HUES64 (cell line): ENCODE measurements at regions not wholly inside any gene's neighbourhood (a gene's known extent, or its start where the extent isn't known, plus 50 kb on each side); places are given as distances from the start of the nearest gene placed in this dataset.

ENCODE experiments used
- H3K27ac ChIP-seq: 2 replicates; pipeline ENCODE4 v1.7.0; 2013; ENCODE audit warnings: low read depth, low read length, inconsistent platforms
- H3K27me3 ChIP-seq: 2 replicates; pipeline ENCODE4 v1.6.1; 2013; ENCODE audit warnings: mild to moderate bottlenecking, low read length; ENCODE audit not compliant: insufficient read depth
- H3K36me3 ChIP-seq: 2 replicates; pipeline ENCODE4 v1.6.1; 2013; ENCODE audit warnings: mild to moderate bottlenecking, low read length; ENCODE audit not compliant: insufficient read depth
- H3K4me1 ChIP-seq: 2 replicates; pipeline ENCODE4 v1.6.1; 2013; ENCODE audit warnings: mild to moderate bottlenecking, low read length, moderate library complexity; ENCODE audit not compliant: insufficient read depth
- H3K4me3 ChIP-seq: 2 replicates; pipeline ENCODE4 v1.5.1; 2013; ENCODE audit warnings: mild to moderate bottlenecking, low read length, moderate library complexity
- H3K9ac ChIP-seq: 2 replicates; pipeline ENCODE4 v1.6.1; 2013; ENCODE audit warnings: mild to moderate bottlenecking, low read depth, low read length
- H3K9me3 ChIP-seq: 2 replicates; pipeline ENCODE4 v1.6.1; 2013; ENCODE audit warnings: low read depth, low read length; ENCODE audit not compliant: insufficient read depth
- WGBS: fragments of 150-250, 120-280 bp; methylation state at CpG from one replicate; pipeline ENCODE4 v1.1.7; 2013; ENCODE audit warnings: missing lambda C conversion rate; 5-methylcytosine and 5-hydroxymethylcytosine counted together

DNA sequence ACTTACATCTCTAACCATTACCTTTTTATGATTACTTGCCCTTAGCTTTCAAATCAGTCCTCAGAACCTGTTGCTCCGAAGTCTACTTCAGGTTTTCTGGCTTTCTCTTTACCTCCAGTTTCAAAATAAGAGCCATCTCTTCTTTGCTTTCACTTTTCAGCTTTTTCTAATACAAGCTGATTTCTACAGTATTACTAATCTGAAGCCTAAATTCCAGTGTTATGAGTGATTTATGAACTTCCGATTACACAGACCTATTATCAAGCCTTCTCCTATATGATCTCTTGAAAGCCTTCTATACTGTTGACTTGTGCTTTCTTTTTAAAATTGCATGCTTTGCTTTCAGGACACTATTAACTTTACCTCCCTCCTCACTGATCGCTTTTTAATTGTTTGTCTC is 1307.8 kb upstream of the CELF2 start:
- no peaks in the 10 kb centered on the region for H3K36me3 ChIP-seq
- H3K27ac ChIP-seq, result no peak overlapping the region
- 0 out of 2 replicates have a peak, but pooled peaks cover 8% of the 10 kb centered on the region for H3K9me3 ChIP-seq
- no peak overlapping the region for H3K9ac ChIP-seq
- no peak overlapping the region for H3K4me3 ChIP-seq
- no peaks in the 10 kb centered on the region for H3K4me1 ChIP-seq
- WGBS, result 94% methylated on average over 3 of the region's 3 CpGs
- H3K27me3 ChIP-seq, result no peaks in the 10 kb centered on the region

DNA sequence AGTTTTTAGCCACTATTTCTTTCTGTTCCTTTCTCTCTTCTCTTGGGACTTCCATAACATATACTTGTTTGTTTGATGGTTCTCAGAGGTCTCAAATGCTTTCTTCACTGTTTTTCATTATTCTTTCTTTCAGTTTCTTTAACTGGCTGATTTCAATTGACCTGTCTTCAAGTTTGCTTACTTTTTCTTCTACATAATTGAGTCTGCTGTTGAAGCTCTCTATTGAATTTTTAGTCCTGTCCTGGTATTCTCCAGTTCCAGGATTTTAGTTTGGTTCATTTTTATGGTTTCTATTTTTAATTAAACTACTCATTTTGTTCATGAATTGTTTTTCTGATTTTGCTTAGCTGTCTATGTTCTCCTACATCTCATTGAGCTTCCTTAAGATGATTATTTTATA is 1305.3 kb upstream of the CELF2 start:
- H3K4me3 ChIP-seq, result no peak overlapping the region
- no peak overlapping the region for H3K9ac ChIP-seq
- H3K27ac ChIP-seq, result no peak overlapping the region
- no peaks in the 10 kb centered on the region for H3K27me3 ChIP-seq
- H3K36me3 ChIP-seq, result no peaks in the 10 kb centered on the region
- H3K4me1 ChIP-seq, result no peaks in the 10 kb centered on the region
- H3K9me3 ChIP-seq, result 0 out of 2 replicates have a peak, but pooled peaks cover 5% of the 10 kb centered on the region

DNA sequence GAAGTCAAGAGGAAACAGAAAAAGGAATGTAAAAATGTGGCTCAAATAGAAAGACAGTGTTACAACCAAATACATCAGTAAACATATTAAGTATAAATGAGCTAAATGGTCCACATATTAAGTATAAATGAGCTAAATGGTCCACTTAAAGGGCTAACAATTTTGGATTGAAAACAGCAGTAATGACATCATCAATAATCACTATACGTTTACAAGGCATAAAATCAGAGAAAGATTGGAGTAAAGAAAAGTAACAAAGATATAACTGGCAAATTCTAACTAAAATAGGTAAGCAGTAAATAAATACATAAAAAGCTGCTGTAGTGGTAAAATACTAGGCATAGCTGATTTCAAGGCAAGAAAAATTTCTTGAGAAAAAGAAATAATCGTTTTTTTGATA is 1298.4 kb upstream of the CELF2 start:
- H3K27me3 ChIP-seq, result no peaks in the 10 kb centered on the region
- H3K4me1 ChIP-seq, result no peaks in the 10 kb centered on the region
- WGBS, result no CpG with 5 or more reads among the region's 2 CpGs
- H3K27ac ChIP-seq, result no peak overlapping the region
- no peak overlapping the region for H3K4me3 ChIP-seq
- no peaks in the 10 kb centered on the region for H3K36me3 ChIP-seq
- H3K9ac ChIP-seq, result no peak overlapping the region
- no peaks in the 10 kb centered on the region for H3K9me3 ChIP-seq

DNA sequence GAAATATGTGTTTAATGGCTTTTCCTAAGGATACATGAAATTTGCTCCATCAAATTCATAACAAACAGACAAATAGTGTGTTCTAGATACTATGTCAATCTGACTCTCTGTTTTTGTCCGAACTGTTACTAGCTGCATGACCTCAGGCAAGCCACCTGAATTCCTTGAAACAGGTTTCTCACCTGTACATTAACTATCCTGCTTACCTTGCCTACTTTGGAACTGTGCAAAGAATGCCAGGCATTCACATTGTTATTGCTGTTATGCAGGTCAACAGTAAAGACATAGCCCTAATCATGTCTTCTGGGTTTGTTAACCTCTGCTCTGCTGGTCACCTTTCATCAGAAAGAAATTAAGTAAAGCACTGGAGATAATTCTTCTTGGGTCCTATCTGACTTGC is 1283.9 kb upstream of the CELF2 start:
- Histone ChIP-seq H3K9ac (no peak overlapping the region), H3K36me3 (no peaks in the 10 kb centered on the region), H3K27ac (no peak overlapping the region), H3K27me3 (no peaks in the 10 kb centered on the region), H3K9me3 (no peaks in the 10 kb centered on the region), H3K4me3 (no peak overlapping the region), H3K4me1 (no peaks in the 10 kb centered on the region)
- 94% methylated on average over 1 of the region's 1 CpG for WGBS

DNA sequence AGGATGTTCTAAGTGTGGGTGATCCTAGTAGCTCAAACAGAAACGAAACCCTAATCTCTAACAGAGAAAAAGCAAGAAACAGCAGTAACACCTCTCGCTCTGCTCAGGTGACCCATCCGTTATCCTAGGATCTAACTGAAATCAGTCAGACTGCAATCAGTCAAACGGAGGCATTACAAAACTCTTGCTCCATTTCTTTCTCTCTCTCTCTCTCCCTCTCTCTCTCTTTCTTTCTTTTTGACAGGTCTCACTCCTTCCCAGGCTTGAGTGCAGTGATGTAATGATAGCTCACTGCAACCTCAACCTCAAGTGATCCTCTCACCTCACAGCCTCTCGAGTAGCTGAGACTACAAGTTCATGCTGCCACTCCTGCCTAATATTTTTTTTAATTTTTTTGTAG is 1283.5 kb upstream of the CELF2 start:
- H3K27me3 ChIP-seq, result no peaks in the 10 kb centered on the region
- no peak overlapping the region for H3K4me3 ChIP-seq
- no peak overlapping the region for H3K27ac ChIP-seq
- H3K4me1 ChIP-seq, result no peaks in the 10 kb centered on the region
- 89% methylated on average over 5 of the region's 5 CpGs for WGBS
- no peaks in the 10 kb centered on the region for H3K36me3 ChIP-seq
- no peak overlapping the region for H3K9ac ChIP-seq
- H3K9me3 ChIP-seq, result no peaks in the 10 kb centered on the region

DNA sequence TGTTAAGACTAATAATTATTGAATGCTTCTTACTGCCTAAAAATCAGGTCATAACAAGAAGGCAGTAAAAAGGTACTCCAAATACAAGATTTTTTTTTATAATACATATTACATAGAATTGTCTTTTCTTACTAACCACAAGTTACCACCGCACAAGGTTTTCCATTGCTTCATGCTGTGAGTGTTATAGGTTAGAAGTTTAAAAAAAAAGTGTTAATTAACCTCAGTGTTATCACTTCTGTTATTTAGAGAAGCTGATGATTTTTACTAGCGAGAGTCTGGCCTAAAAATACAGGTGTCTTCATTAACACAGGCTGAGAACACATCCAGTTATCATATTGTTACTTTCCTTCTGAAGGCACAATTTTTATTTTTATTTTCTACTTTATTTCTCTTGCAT is 1281.9 kb upstream of the CELF2 start:
- H3K4me3 ChIP-seq, result no peak overlapping the region
- H3K4me1 ChIP-seq, result no peaks in the 10 kb centered on the region
- no peaks in the 10 kb centered on the region for H3K9me3 ChIP-seq
- no peaks in the 10 kb centered on the region for H3K36me3 ChIP-seq
- no peak overlapping the region for H3K27ac ChIP-seq
- H3K27me3 ChIP-seq, result no peaks in the 10 kb centered on the region
- 93% methylated on average over 1 of the region's 2 CpGs for WGBS
- no peak overlapping the region for H3K9ac ChIP-seq

DNA sequence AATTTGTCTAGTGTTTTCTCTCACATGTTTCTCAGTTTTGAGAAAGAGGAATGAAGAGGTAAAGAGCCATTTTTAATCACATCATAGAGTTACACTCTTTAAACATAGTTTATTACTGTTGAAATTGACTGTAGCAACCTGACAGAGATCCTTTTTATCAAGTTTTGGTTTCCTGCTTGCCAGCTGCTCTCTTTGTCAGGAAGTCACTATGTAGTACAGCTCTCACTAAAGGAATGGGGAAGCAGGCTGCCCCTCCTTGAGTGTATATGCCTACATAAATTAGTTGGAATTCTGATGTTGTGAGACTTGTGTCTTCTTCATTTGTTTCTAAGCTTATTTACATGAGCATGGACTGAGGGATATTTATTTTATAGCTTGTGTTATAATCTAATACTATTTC is 1274.0 kb upstream of the CELF2 start:
- Histone ChIP-seq H3K9me3 (peaks cover 11% of the 10 kb centered on the region; the same call in 1 of the 2 replicates), H3K4me3 (no peak overlapping the region), H3K4me1 (no peaks in the 10 kb centered on the region), H3K9ac (no peak overlapping the region), H3K27me3 (no peaks in the 10 kb centered on the region), H3K27ac (no peak overlapping the region), H3K36me3 (no peaks in the 10 kb centered on the region)

DNA sequence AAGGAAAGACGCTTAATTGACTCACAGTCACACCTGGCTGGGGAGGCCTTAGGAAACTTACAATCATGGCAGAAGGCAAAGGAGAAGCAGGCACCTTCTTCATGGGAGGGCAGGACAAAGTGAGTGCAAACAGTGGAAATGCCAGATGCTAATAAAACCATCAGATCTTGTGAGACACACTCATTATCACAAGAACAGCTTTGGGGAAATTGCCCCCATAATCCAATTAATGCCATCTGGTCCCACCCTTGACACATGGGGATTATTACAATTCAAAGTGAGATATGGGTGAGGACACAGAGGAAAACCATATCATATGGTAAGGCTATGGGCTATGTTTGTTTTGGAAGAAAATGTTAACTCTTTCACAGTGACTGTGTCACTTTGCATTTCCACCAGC is 1272.5 kb upstream of the CELF2 start:
- 92% methylated on average over 1 of the region's 1 CpG for WGBS

DNA sequence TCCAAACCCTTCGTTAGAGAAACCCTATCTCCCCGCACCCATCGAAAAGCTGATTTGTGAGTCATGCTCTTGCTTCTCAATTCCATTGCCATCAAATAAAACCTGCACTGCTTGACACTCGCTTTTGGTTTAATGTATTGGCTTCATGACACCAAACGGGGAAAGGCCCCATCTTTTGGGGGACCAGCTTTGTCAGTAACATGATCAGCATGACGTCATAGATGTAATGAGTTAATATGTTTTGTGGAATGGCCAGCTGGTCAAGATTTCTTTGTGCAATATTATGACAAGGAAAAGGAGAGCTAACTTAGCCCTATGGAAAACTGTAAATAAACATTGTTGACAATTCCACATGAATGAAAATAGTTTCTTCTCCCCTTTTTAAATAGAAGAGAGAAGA is 1260.5 kb upstream of the CELF2 start:
- H3K4me3 ChIP-seq, result no peak overlapping the region
- H3K36me3 ChIP-seq, result no peaks in the 10 kb centered on the region
- no peaks in the 10 kb centered on the region for H3K9me3 ChIP-seq
- 97% methylated on average over 6 of the region's 6 CpGs for WGBS
- no peaks in the 10 kb centered on the region for H3K4me1 ChIP-seq
- H3K27ac ChIP-seq, result no peak overlapping the region
- no peaks in the 10 kb centered on the region for H3K27me3 ChIP-seq
- H3K9ac ChIP-seq, result no peak overlapping the region

More for the DNA sequence above, 1272.5 kb upstream of the CELF2 start:
- no peaks in the 10 kb centered on the region for H3K4me1 ChIP-seq
- H3K9me3 ChIP-seq, result peaks cover 11% of the 10 kb centered on the region; the same call in 1 of the 2 replicates
- no peaks in the 10 kb centered on the region for H3K27me3 ChIP-seq
- H3K9ac ChIP-seq, result no peak overlapping the region
- no peak overlapping the region for H3K27ac ChIP-seq
- H3K4me3 ChIP-seq, result no peak overlapping the region
- H3K36me3 ChIP-seq, result no peaks in the 10 kb centered on the region

DNA sequence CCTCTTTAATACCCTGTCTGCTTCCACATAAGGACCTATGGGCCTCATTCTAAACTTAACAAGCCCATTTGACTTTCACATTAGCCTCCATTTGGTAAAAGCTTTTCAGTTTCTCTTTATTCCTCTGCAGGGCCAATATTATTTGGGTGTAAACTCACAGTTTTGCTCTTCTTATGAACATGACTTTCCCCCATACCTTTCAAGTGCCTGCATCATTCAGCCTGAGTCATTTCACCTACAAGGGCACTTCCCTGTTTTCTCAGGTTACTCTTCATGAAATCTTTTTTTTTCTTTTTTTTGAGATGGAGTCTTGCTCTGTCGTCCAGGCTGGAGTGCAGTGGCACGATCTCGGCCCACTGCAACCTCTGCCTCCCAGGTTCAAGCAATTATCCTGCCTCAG is 1258.1 kb upstream of the CELF2 start:
- WGBS, result 93% methylated on average over 3 of the region's 3 CpGs
- no peaks in the 10 kb centered on the region for H3K4me1 ChIP-seq
- no peaks in the 10 kb centered on the region for H3K9me3 ChIP-seq
- no peak overlapping the region for H3K27ac ChIP-seq
- H3K36me3 ChIP-seq, result no peaks in the 10 kb centered on the region
- H3K9ac ChIP-seq, result no peak overlapping the region
- H3K27me3 ChIP-seq, result no peaks in the 10 kb centered on the region
- no peak overlapping the region for H3K4me3 ChIP-seq

DNA sequence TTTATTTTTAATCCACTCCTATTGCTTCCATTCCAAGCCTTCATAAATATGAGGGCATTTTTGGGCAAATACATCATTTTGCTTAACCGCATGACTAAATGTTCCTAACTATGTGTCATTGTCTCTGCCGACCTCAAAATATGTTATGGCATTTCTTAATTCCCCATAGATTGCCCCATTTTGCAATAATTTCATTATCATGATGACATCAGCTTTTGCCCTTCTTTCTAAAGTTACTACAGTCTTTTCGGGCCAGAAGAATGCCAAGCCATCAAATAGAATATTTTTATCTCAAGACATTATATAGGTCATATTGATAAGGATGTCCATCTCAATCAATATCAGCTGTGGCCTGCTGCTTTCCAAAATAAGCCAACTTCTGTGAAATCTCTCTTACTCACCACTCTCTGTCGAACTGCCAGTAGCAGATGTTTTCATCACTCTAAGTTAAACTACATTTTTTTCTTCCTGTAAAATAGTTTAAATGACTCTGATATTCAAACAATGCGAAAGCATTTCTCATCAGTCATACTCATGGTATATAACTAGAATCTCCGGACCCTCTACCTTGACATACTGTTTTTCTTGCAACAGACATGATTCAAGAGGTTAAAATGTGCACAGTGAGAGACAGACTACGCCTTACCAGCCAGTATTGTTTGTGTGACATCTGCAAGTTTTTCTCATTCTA is 1254.6 kb upstream of the CELF2 start:
- no peaks in the 10 kb centered on the region for H3K27me3 ChIP-seq
- 93% methylated on average over 7 of the region's 7 CpGs for WGBS
- H3K9ac ChIP-seq, result no peak overlapping the region
- H3K9me3 ChIP-seq, result no peaks in the 10 kb centered on the region
- H3K4me1 ChIP-seq, result no peaks in the 10 kb centered on the region
- H3K36me3 ChIP-seq, result no peaks in the 10 kb centered on the region
- no peak overlapping the region for H3K4me3 ChIP-seq
- no peak overlapping the region for H3K27ac ChIP-seq

DNA sequence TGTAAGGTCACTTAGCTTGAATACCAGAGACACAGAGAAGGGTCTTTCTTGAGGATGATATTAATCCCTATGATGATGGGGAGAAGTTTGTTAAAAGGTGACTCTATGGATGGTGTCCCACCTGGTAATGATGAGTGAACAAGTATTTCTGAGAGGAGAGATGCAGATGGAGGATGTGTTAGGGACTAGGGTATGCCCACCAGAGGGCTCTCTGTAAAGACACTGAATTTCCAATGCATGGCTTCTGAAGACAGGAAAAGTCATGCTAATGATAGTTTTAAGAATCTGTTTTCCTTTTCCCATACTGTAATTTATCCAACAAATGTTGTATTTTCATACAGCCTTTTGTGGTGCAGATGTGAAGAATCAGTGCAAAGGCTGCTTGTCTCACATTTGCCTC is 1250.9 kb upstream of the CELF2 start:
- H3K27ac ChIP-seq, result no peak overlapping the region
- no peaks in the 10 kb centered on the region for H3K27me3 ChIP-seq
- H3K9me3 ChIP-seq, result no peaks in the 10 kb centered on the region
- no peaks in the 10 kb centered on the region for H3K4me1 ChIP-seq
- H3K4me3 ChIP-seq, result no peak overlapping the region
- no peaks in the 10 kb centered on the region for H3K36me3 ChIP-seq
- no peak overlapping the region for H3K9ac ChIP-seq
